ENCODE measurements at regions not wholly inside any gene's neighbourhood (a gene's known extent, or its start where the extent isn't known, plus 50 kb on each side); places are given as distances from the start of the nearest gene placed in this dataset.

DNA sequence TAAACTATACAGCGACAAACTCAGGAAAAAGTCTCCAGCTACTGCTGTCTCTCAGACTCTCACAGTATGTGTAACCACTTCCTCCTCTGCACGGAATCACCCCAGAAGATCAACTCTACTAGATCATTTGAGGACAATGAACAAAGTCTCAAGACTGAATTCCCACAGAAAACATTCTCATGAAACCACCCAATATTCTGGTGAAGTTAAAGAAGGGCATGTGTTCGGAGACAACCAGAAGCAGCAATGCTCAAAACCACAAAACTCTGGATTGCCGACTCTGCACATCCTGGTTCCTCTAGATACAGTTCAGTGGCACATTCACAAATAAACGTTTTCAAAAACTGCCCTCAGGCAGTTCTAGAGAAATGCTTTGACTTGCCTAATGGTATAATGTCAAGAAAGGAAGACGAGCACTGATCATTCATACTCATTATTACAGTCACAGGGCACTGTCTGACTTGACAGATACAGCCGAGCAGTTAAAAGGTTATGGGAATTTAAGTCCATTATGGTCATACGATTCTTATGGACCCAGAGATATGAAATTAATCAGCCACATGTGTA, 91.9 kb upstream of the STK17B start:
- H3K27ac Mint-ChIP-seq, result peak overlapping the region; percentile 99
- DNase-seq, result peak; percentile 62
- CTCF ChIA-PET, result interaction anchor here (1.0 to 1.1 kb wide), 2 partner anchors 13 to 22 kb away, joined by 3 to 6 read pairs; no protein-coding TSS in a partner anchor
- peak overlapping the region; percentile 75 for H3K4me3 Mint-ChIP-seq
- H3K9me3 Mint-ChIP-seq, result no peaks in the 10 kb centered on the region
- H3K4me1 Mint-ChIP-seq (ENCODE audit: low read depth), result peaks cover 77% of the 10 kb centered on the region
- intact Hi-C loops (cut with micrococcal nuclease), result loop anchor here (2.0 to 10.0 kb wide), 4 partner anchors 26 to 1042 kb away; partner anchors contain the start of gene SLC39A10
- POLR2A ChIA-PET, result interaction anchor here (0.6 to 5.5 kb wide), 7 partner anchors 12 to 98 kb away, joined by 3 to 56 read pairs (median 35); partner anchors contain the start of gene STK17B
- peaks cover 12% of the 10 kb centered on the region for H3K36me3 Mint-ChIP-seq
- no peaks in the 10 kb centered on the region for H3K27me3 Mint-ChIP-seq

DNA sequence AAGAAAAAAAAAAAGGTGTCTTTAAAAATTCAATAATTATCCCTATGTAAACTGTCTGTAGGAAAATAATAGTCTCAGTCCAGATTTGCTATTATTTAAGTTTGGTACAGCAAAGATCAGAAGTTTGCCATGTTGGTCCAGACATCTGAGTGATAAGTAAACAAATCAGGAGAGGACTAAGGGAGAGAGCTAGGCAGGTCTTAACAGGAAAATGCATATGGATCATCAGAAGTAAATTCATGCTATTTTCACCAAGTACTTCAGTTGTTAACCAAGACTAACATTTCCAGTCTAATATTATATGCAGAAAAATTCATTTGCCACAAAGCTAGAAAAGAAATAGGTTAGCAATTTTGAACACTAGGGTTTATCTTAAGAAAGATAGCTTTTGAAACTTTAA, 95.0 kb upstream of the STK17B start:
- Mint-ChIP-seq H3K27me3 (no peaks in the 10 kb centered on the region), H3K4me1 (ENCODE audit: low read depth) (peaks cover 71% of the 10 kb centered on the region), H3K9me3 (no peaks in the 10 kb centered on the region), H3K27ac (no peak overlapping the region), H3K4me3 (no peak overlapping the region), H3K36me3 (peaks cover 10% of the 10 kb centered on the region)
- ChIA-PET POLR2A (interaction anchor here (1.2 kb wide), 1 partner anchor 9 kb away, joined by 4 read pairs; no protein-coding TSS in a partner anchor), CTCF (interaction anchor here (1.2 kb wide), 1 partner anchor 97 kb away, joined by 5 read pairs; no protein-coding TSS in a partner anchor)
- DNase-seq, result no peak
- intact Hi-C loops (cut with micrococcal nuclease), result loop anchor here (10.0 kb wide), 2 partner anchors 948 to 1038 kb away; no protein-coding TSS in a partner anchor

DNA sequence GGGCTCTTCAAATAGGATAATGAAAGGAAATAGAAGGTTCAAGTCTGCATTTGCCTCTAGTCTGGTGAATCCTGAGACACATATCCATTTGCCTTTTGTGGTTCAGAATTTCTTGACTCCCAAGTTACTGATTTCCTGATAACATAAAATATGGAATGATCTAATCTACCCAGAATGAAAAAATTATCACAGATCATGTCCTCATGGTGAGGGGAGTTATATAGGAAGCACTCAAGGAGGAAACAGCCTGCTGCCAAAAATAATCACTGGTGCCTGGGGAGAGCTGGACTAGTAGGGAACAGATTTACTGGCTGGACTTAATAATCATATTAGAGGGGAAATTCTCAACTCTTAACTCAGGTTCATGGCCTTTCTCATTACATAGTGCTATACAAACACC, 95.5 kb upstream of the STK17B start:
- CTCF ChIA-PET, result interaction anchor here (1.2 to 1.5 kb wide), 2 partner anchors 26 to 98 kb away, joined by 3 to 5 read pairs; no protein-coding TSS in a partner anchor
- Mint-ChIP-seq H3K27ac (peak overlapping the region; percentile 53), H3K9me3 (no peaks in the 10 kb centered on the region), H3K4me1 (ENCODE audit: low read depth) (peaks cover 73% of the 10 kb centered on the region), H3K4me3 (no peak overlapping the region), H3K36me3 (peaks cover 9% of the 10 kb centered on the region), H3K27me3 (no peaks in the 10 kb centered on the region)
- no peak for DNase-seq
- intact Hi-C loops (cut with micrococcal nuclease), result loop anchor here (10.0 kb wide), 2 partner anchors 948 to 1038 kb away; no protein-coding TSS in a partner anchor
- POLR2A ChIA-PET, result interaction anchor here (1.2 to 1.8 kb wide), 2 partner anchors 9 to 26 kb away, joined by 4 read pairs; no protein-coding TSS in a partner anchor

DNA sequence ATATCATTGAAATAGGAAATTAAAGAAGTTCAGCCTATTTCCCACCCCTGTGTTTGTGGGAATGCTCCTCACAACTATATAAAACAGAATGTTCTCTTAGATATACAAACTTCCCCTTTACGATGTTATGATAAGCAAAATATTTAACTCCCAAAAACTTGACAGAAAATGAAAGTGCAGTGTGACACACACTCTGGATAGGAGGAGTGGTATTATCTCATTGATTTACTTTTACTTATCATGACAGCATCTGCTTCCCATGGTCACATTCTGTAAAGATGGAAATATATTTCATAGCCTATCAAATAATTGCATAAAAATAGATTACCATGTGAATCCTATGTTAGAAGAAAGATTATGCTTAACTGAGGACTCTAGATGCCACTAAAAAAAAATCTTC, 96.6 kb upstream of the STK17B start:
- ChIA-PET CTCF (interaction anchor here (1.4 to 1.5 kb wide), 2 partner anchors 27 to 92 kb away, joined by 3 to 5 read pairs; no protein-coding TSS in a partner anchor), POLR2A (interaction anchor here (1.4 to 1.8 kb wide), 2 partner anchors 27 to 86 kb away, joined by 3 to 4 read pairs; no protein-coding TSS in a partner anchor)
- peak overlapping the region; percentile 25 for H3K4me3 Mint-ChIP-seq
- peaks cover 2% of the 10 kb centered on the region for H3K36me3 Mint-ChIP-seq
- H3K27ac Mint-ChIP-seq, result peak overlapping the region; percentile 45
- no peaks in the 10 kb centered on the region for H3K9me3 Mint-ChIP-seq
- peaks cover 64% of the 10 kb centered on the region for H3K4me1 Mint-ChIP-seq (ENCODE audit: low read depth)
- no peak for DNase-seq
- H3K27me3 Mint-ChIP-seq, result no peaks in the 10 kb centered on the region
- intact Hi-C loops (cut with micrococcal nuclease), result loop anchor here (2.0 to 10.0 kb wide), 4 partner anchors 23 to 1037 kb away; no protein-coding TSS in a partner anchor

DNA sequence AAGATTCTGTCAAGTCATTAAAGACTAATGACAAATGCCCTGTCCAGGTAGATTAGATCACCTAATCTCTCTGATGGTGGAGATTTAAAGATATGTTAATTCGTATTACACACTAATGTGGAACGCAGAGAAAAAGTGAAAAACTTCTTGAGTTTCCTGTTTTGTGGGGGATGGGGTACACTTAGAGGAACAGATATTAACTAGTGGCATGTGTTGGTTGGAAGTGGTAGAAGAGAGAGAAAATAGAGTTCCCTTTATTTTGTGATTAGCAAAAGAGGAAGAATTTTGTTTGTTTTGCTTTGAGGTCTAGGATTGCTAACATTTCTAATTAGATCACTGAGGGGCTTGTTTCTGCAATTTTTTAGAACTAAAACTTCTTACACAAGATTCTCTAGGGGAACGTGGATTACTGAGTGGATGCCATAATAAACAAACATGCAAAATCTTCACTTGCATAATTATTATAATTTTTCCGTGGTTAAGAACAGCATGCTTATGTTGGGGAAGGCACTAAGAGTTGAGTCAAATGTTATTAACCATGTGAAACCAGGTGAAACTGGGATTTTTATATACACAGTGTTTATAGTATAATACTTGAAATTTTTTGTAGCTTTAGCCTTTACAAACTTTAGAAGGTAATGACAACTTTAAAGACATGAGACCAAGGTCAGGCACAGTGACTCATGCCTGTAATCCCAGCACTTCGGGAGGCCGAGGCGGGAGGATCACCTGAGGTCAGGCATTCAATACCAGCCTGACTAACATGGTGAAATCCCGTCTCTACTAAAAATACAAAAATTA, 97.4 kb upstream of the STK17B start:
- Mint-ChIP-seq H3K9me3 (no peaks in the 10 kb centered on the region), H3K36me3 (peaks cover 2% of the 10 kb centered on the region)

DNA sequence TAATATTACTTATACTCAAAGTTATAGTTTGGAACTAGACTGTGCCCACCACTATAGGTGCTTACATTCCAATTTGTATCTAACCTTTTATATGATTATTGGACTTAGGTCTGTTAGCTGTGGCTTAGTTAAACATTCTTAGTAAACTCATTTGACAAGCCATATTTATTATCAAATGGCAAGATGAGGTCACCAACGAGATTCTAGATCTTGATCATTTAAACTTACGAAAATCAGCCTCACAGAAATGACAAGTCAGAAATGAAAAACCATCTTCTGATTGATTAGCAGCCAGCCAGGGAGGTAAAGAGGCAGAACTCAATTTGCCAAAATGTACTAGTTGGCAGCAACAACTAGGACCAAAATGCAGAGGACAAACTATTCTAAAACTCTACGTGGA, 100.4 kb upstream of the STK17B start:
- no peaks in the 10 kb centered on the region for H3K36me3 Mint-ChIP-seq
- ChIA-PET CTCF (interaction anchor here (0.7 to 1.0 kb wide), 4 partner anchors 11 to 128 kb away, joined by 3 read pairs; no protein-coding TSS in a partner anchor), POLR2A (interaction anchor here (1.3 to 1.4 kb wide), 2 partner anchors 12 to 19 kb away, joined by 3 to 4 read pairs; no protein-coding TSS in a partner anchor)
- H3K9me3 Mint-ChIP-seq, result no peaks in the 10 kb centered on the region
- peaks cover 68% of the 10 kb centered on the region for H3K4me1 Mint-ChIP-seq (ENCODE audit: low read depth)
- H3K27ac Mint-ChIP-seq, result no peak overlapping the region
- H3K4me3 Mint-ChIP-seq, result no peak overlapping the region
- H3K27me3 Mint-ChIP-seq, result no peaks in the 10 kb centered on the region
- intact Hi-C loops (cut with micrococcal nuclease), result loop anchor here (10.0 kb wide), 1 partner anchor 1807 kb away; no protein-coding TSS in a partner anchor
- DNase-seq, result no peak

More for the DNA sequence above, 97.4 kb upstream of the STK17B start:
- Mint-ChIP-seq H3K4me3 (peak overlapping the region; percentile 25), H3K27ac (peak overlapping the region; percentile 45), H3K4me1 (ENCODE audit: low read depth) (peaks cover 62% of the 10 kb centered on the region), H3K27me3 (no peaks in the 10 kb centered on the region)
- ChIA-PET CTCF (interaction anchor here (1.1 to 1.5 kb wide), 3 partner anchors 27 to 92 kb away, joined by 3 to 5 read pairs (median 5); no protein-coding TSS in a partner anchor), POLR2A (interaction anchor here (0.6 to 2.3 kb wide), 7 partner anchors 9 to 98 kb away, joined by 3 to 12 read pairs (median 4); no protein-coding TSS in a partner anchor)
- intact Hi-C loops (cut with micrococcal nuclease), result loop anchor here (1.0 to 10.0 kb wide), 6 partner anchors 8 to 1036 kb away; no protein-coding TSS in a partner anchor
- peak; percentile 67 for DNase-seq

DNA sequence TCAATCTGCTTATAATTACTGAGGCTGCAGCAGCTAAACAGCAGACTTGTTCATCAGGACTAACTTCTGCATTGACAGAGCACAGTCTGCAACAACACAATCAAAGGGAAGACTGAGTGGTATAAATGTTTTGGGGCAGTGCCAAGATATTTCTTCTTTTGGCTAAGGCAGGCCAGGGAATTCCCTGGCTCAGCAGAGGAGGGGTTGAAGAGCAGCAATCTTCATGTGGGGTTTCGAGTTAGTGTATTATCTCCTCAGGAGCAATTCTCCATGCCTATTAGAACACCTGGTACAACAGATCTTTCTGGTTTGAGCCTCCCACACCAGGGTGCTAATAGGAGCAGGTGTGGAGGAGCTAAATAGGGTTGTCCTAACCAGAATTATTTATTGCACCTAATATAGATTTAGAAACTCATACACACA, 103.0 kb upstream of the STK17B start:
- no peaks in the 10 kb centered on the region for H3K27me3 Mint-ChIP-seq
- H3K4me1 Mint-ChIP-seq (ENCODE audit: low read depth), result peaks cover 64% of the 10 kb centered on the region
- no peak for DNase-seq
- CTCF ChIA-PET, result interaction anchor here (0.7 to 3.7 kb wide), 4 partner anchors 11 to 688 kb away, joined by 3 to 56 read pairs (median 13); no protein-coding TSS in a partner anchor
- H3K36me3 Mint-ChIP-seq, result no peaks in the 10 kb centered on the region
- POLR2A ChIA-PET, result interaction anchor here (1.0 to 2.9 kb wide), 2 partner anchors 14 to 107 kb away, joined by 3 to 20 read pairs; no protein-coding TSS in a partner anchor
- no peak overlapping the region for H3K4me3 Mint-ChIP-seq
- intact Hi-C loops (cut with micrococcal nuclease), result loop anchor here (10.0 kb wide), 1 partner anchor 1810 kb away; no protein-coding TSS in a partner anchor
- no peaks in the 10 kb centered on the region for H3K9me3 Mint-ChIP-seq
- peak overlapping the region; percentile 7 for H3K27ac Mint-ChIP-seq

DNA sequence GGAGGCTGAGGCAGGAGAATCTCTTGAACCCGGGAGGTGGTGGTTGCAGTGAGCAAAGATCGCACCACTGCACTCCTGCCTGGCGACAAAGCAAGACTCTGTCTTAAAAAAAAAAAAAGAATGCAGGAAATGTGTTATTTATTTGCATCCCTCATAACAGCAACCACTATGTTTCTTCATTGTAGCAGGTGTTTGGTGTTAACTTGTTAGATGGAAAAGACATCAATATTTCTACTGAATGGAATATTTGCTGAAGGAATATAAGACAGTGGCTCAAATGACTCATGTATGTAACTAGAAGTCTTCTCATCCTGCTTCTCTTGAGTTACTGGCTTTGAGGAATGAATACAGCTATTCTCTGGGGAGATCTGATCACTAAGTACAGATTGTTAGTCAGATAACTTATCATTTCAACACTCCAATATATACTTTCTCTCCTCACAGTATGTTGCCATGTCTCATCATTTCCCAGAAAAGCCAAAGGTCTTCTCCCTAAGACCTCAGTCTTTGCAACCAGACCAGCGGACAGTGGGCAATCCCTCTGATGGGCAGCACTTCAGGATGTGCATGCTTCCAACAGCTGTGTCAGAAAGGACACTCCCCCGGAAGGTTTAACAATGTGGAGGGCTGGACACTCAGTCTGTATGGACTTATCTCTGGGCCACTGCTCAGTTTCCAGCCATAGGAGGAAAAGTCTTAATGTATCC, 104.4 kb upstream of the STK17B start:
- DNase-seq, result no peak
- H3K4me1 Mint-ChIP-seq (ENCODE audit: low read depth), result peaks cover 61% of the 10 kb centered on the region
- no peaks in the 10 kb centered on the region for H3K9me3 Mint-ChIP-seq
- POLR2A ChIA-PET, result interaction anchor here (0.7 to 2.9 kb wide), 11 partner anchors 9 to 119 kb away, joined by 3 to 20 read pairs (median 4); partner anchors contain the start of gene STK17B
- H3K36me3 Mint-ChIP-seq, result no peaks in the 10 kb centered on the region
- peak overlapping the region; percentile 69 for H3K27ac Mint-ChIP-seq
- H3K4me3 Mint-ChIP-seq, result peak overlapping the region; percentile 61
- intact Hi-C loops (cut with micrococcal nuclease), result loop anchor here (1.0 to 10.0 kb wide), 5 partner anchors 33 to 1811 kb away; partner anchors contain the start of gene STK17B
- CTCF ChIA-PET, result interaction anchor here (0.6 to 3.7 kb wide), 42 partner anchors 10 to 317 kb away, joined by 3 to 56 read pairs (median 5); partner anchors contain the start of genes HECW2 and STK17B
- H3K27me3 Mint-ChIP-seq, result no peaks in the 10 kb centered on the region

DNA sequence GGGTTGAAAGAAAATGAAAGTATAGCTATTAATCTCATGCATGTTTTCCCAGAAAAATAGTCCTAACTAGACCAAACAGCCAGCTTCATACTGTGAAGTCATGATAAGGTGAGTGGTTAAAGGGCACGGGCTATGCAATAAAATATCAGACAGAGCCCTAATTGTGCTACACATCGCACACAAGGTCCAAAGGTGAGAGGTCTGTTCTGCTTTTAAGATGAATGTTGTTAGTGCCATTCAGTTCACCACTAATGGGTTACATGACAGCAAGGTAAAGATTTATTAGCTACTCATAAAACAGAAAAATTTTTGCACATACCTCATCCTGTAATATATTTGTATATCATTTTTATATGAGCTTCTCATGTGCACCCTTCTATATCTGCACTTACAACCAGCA, 105.0 kb upstream of the STK17B start:
- Mint-ChIP-seq H3K4me1 (ENCODE audit: low read depth) (peaks cover 61% of the 10 kb centered on the region), H3K27me3 (no peaks in the 10 kb centered on the region), H3K4me3 (peak overlapping the region; percentile 61), H3K36me3 (no peaks in the 10 kb centered on the region), H3K27ac (peak overlapping the region; percentile 69), H3K9me3 (no peaks in the 10 kb centered on the region)
- ChIA-PET CTCF (interaction anchor here (0.6 to 3.7 kb wide), 47 partner anchors 9 to 449 kb away, joined by 3 to 56 read pairs (median 5); partner anchors contain the start of genes DNAH7, HECW2 and STK17B), POLR2A (interaction anchor here (0.9 to 2.9 kb wide), 10 partner anchors 16 to 119 kb away, joined by 3 to 20 read pairs (median 4); partner anchors contain the start of gene STK17B)
- intact Hi-C loops (cut with micrococcal nuclease), result loop anchor here (1.0 to 10.0 kb wide), 4 partner anchors 106 to 1812 kb away; partner anchors contain the start of gene STK17B
- no peak for DNase-seq

DNA sequence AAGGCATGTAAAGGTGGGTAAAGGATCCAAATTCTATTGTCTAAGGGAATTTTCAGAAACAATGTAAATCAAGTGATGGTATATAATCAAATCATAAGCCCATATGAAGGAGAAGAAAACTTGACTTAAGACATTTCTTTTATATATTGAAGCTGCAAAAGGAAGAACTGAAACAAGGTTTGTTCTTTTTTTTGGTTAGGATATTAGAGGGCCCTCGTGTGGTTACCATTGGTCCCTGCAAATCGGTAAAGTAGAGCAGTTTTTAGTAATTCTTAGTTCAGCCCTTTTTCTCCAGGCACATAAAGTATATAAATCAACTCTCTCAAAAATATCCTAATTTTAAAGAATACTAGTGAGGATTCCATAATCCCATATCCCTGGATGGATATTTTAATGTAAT, 105.6 kb upstream of the STK17B start:
- peak; percentile 42 for DNase-seq
- no peaks in the 10 kb centered on the region for H3K27me3 Mint-ChIP-seq
- H3K36me3 Mint-ChIP-seq, result no peaks in the 10 kb centered on the region
- H3K4me1 Mint-ChIP-seq (ENCODE audit: low read depth), result peaks cover 57% of the 10 kb centered on the region
- intact Hi-C loops (cut with micrococcal nuclease), result loop anchor here (1.0 to 10.0 kb wide), 5 partner anchors 17 to 1812 kb away; partner anchors contain the start of gene STK17B
- H3K4me3 Mint-ChIP-seq, result no peak overlapping the region
- ChIA-PET CTCF (interaction anchor here (0.6 to 3.7 kb wide), 41 partner anchors 9 to 450 kb away, joined by 3 to 56 read pairs (median 5); partner anchors contain the start of genes DNAH7, HECW2 and STK17B), POLR2A (interaction anchor here (0.9 to 2.9 kb wide), 7 partner anchors 17 to 118 kb away, joined by 3 to 20 read pairs (median 4); partner anchors contain the start of gene STK17B)
- no peaks in the 10 kb centered on the region for H3K9me3 Mint-ChIP-seq
- H3K27ac Mint-ChIP-seq, result peak overlapping the region; percentile 69

Data from activated CD4-positive, alpha-beta memory T cell treated with anti-CD3 and anti-CD28 coated beads for 36 hours (primary cell).